ENCODE measurements at regions not wholly inside any gene's neighbourhood (a gene's known extent, or its start where the extent isn't known, plus 50 kb on each side); places are given as distances from the start of the nearest gene placed in this dataset.

GRCh38 chr3:105197863-105198262 is 168.8 kb upstream of the ALCAM start:
- ATAC-seq (no peak), DNase-seq (no peak)
- Histone ChIP-seq H3K27me3 (no peaks in the 10 kb centered on the region), H3K4me1 (no peaks in the 10 kb centered on the region), H3K36me3 (no peaks in the 10 kb centered on the region), H3K4me3 (no peak overlapping the region), H3K27ac (no peak overlapping the region), H3K9me3 (peaks cover 0 to 8% (median 0%) of the 10 kb centered on the region in 12 donors)
- no peak for TF ChIP-seq POLR2A (IDR thresholded peaks at IDR 0.05)
- TF ChIP-seq CTCF (IDR thresholded peaks at IDR 0.05), result no peak
- intact Hi-C loops (cut with DNase I), result no loop called here
- WGBS, 4 donors, result 49 to 60% (median 55%) methylated on average over 2 of the region's 2 CpGs

- 69 to 85% (median 80%) methylated on average over 3 of the region's 3 CpGs for WGBS, 4 donors
- no peaks in the 10 kb centered on the region for H3K27me3 ChIP-seq
- intact Hi-C loops (cut with DNase I), result no loop called here
- ATAC-seq (no peak), DNase-seq (no peak)
- no peaks in the 10 kb centered on the region for H3K36me3 ChIP-seq
- no peak overlapping the region for H3K27ac ChIP-seq
- peaks cover 0 to 10% (median 0%) of the 10 kb centered on the region in 12 donors for H3K9me3 ChIP-seq
- no peak for TF ChIP-seq CTCF (IDR thresholded peaks at IDR 0.05)
- TF ChIP-seq POLR2A (IDR thresholded peaks at IDR 0.05), result no peak
- no peak overlapping the region for H3K4me3 ChIP-seq
- H3K4me1 ChIP-seq, result no peaks in the 10 kb centered on the region
These were observed 167.5 kb upstream of the ALCAM start for GRCh38 chr3:105199217-105199616.

- Histone ChIP-seq H3K4me1 (no peaks in the 10 kb centered on the region), H3K4me3 (no peak overlapping the region), H3K9me3 (no peaks in the 10 kb centered on the region), H3K27ac (no peak overlapping the region), H3K27me3 (no peaks in the 10 kb centered on the region), H3K36me3 (no peaks in the 10 kb centered on the region)
- 74 to 80% (median 79%) methylated on average over 1 of the region's 1 CpG for WGBS, 4 donors
- TF ChIP-seq CTCF (IDR thresholded peaks at IDR 0.05) (no peak), POLR2A (IDR thresholded peaks at IDR 0.05) (no peak)
- ATAC-seq (no peak), DNase-seq (no peak)
- intact Hi-C loops (cut with DNase I), result no loop called here
These were observed 156.6 kb upstream of the ALCAM start for GRCh38 chr3:105210141-105210540.

- no peak overlapping the region for H3K4me3 ChIP-seq
- intact Hi-C loops (cut with DNase I), result no loop called here
- TF ChIP-seq POLR2A (IDR thresholded peaks at IDR 0.05) (no peak), CTCF (IDR thresholded peaks at IDR 0.05) (no peak)
- WGBS, 4 donors, result 74 to 90% (median 85%) methylated on average over 1 of the region's 1 CpG
- no peak for ATAC-seq
- no peaks in the 10 kb centered on the region for H3K9me3 ChIP-seq
- DNase-seq, result no peak
- no peaks in the 10 kb centered on the region for H3K4me1 ChIP-seq
- H3K27ac ChIP-seq, result no peak overlapping the region
- no peaks in the 10 kb centered on the region for H3K27me3 ChIP-seq
- H3K36me3 ChIP-seq, result no peaks in the 10 kb centered on the region
These were observed 152.1 kb upstream of the ALCAM start for GRCh38 chr3:105214590-105214989.
